HT-29 (cell line): ENCODE measurements at regions not wholly inside any gene's neighbourhood (a gene's known extent, or its start where the extent isn't known, plus 50 kb on each side); places are given as distances from the start of the nearest gene placed in this dataset.

ENCODE experiments used
- DNase-seq: peaks from one replicate; pipeline ENCODE4 v3.0.0-alpha.2; 2015; ENCODE audit warnings: low spot score

- no peak for DNase-seq
Measured at GRCh38 chr5:71864730-71865601, 145.9 kb downstream of the CARTPT start.

DNA sequence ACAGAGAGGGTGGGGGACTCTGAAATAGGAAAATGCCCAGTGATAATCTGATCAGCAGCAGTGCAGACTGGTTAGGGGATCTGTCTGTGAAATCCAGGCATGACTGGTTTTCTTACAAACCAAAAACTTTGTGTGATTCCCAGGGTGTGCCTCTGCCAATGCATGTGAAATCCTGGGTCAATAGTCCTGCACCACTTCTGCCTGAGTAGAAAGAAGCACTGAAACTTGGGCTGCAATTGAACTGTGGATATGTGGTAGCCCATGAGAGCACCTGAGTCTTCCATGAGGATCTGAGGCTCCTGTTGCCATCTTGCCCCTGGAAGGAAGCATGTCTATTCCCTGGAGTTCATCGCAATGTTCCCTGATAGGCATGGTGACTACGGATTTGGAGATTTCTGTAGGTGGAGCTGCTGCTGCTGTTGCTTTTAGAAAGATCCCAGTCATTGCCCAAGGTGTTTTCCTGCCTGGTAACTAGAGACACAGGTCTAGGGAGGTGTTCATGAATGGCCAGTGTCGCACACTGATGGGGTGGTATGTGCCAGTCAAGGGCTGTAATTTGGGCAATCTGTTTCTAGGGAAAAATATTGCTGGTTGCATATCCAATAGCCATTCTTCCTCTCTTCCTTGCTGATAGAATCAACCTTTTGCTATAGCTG, 146.7 kb downstream of the CARTPT start:
- DNase-seq: peak; percentile 13

DNA sequence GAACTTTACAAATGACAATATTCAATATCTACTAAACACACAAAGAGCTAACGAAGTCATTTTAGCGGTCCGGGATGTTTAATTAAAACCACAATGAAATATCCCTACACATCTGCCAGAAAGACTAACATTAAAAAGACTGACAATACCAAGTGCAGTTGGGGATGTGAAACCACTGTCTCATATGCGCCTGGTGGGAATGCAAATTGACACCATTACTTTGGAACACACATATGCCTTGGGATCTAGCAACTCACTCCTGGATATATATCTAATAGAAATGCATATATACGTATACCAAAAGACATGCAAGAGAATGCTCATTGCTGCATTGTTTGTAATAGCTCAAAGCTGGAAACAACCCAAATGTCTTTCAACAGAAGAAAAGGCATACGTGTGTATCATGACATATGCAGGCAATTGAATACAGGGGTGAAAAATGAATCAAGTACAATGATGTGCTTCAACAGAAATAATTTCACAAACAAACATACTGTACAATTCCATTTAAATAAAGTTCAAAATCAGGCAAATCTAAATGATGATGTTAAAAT, 153.3 kb downstream of the CARTPT start:
- DNase-seq: no peak

DNA sequence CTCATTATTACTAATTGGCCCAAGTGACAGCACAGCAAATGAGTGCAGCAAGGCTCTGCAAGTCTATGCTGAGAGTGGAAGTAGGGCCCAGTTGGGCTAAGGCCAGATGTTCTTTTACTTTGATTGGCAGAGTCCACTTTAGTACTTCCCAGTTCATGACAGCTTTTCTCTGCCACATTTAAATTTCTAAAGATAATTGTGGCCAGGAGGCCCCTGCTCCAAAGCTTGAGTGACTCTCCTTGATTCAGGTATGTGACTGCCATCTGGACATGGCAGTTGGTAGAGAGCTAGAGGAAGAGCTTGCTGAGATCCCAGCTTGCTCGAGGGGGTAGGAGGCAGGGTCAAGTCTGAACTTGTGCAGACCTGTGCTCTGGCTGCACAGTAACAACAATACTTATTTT, 154.1 kb downstream of the CARTPT start:
- no peak for DNase-seq

DNA sequence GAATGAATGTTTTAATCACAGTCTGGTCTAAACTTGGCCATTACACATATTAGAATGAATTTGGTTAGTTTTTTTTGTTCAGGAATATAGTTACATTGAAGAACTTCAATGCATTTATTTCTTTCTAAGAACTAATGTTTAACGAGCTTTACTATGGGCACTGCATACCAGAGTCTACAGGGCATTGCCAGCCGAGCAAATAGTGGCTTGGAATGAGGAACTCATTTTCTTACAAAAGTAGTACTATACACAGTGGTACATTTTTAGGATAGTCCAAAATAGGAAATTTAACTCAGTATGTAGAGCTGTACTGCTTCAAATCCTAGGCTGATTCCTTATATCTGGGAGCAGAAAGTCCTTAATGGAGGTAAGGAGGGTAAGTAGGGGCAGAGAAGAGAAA, 155.4 kb downstream of the CARTPT start:
- DNase-seq: no peak

- DNase-seq: no peak
Measured at GRCh38 chr5:71877511-71877910, 158.4 kb downstream of the CARTPT start.

GRCh38 chr5:71880536-71880935, 161.5 kb downstream of the CARTPT start:
- DNase-seq: no peak

DNA sequence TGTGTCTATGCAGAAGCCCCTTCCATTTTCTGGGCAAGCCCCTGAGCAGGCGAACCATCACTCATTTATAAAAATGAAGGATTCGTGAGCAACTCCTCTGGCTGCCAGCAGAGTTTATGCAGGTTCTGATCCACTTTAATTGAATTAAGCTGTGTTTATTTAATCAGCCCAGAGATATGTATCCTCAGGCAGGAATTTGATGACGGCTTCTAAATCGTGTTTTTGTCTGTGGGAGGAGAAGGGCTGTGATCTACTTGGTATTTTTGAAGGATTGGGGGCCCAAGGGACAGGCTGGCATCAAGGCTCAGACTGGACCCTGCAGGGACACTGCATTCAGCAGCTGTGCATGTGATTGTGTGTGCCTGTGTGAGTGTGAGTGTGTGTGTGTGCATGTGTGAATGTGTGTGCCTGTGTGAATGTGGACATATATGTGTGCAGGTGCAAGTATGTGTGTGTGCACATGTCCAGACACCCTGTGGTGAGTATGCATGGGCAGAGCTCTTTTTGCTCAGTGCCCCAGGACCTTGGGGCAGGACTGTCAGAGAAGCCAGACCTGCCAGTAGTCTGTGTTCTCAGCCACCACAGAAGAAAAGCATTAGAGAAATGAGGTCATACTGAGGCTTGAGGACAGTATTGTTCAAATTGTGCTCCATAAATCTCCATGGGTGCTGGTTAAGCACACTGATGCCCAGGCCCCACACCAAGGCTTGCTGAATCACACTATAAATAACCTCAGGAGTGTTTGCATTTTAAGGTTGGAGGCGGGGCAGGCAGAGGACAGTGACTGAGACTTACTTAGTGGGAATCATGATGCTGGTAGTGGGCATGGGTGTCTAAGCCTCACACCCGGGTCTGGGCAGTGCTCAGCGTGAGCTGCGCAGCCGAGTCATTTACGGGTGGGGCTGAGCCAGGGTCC, 164.0 kb downstream of the CARTPT start:
- no peak for DNase-seq

- no peak for DNase-seq
Measured at GRCh38 chr5:71883742-71884103, 164.6 kb downstream of the CARTPT start.

GRCh38 chr5:71884926-71885325, 165.9 kb downstream of the CARTPT start:
- no peak for DNase-seq

GRCh38 chr5:71886406-71886805, 167.3 kb downstream of the CARTPT start:
- no peak for DNase-seq

GRCh38 chr5:71887680-71888079, 168.6 kb downstream of the CARTPT start:
- DNase-seq: peak; percentile 50

GRCh38 chr5:71891406-71891805, 172.3 kb downstream of the CARTPT start:
- no peak for DNase-seq

DNA sequence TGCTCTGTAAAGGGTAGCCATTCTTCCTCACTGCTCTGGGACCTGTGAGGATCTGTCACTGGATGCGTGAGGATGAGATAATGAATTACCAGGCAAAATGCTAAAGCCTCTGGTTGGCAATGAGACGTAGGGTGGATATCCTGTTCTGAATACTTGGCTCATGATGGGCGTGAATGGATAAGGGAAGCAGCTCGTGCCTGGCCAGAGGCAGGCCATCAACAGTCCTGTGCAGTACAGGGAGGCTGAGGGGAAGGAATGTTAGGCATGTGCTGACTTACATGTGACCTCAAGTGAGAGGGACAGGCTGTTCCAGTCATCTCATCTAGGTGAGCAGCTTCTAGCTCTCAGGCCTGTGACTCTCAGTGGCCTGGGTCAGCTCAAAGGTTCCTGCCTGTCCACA, 172.8 kb downstream of the CARTPT start:
- DNase-seq: no peak

DNA sequence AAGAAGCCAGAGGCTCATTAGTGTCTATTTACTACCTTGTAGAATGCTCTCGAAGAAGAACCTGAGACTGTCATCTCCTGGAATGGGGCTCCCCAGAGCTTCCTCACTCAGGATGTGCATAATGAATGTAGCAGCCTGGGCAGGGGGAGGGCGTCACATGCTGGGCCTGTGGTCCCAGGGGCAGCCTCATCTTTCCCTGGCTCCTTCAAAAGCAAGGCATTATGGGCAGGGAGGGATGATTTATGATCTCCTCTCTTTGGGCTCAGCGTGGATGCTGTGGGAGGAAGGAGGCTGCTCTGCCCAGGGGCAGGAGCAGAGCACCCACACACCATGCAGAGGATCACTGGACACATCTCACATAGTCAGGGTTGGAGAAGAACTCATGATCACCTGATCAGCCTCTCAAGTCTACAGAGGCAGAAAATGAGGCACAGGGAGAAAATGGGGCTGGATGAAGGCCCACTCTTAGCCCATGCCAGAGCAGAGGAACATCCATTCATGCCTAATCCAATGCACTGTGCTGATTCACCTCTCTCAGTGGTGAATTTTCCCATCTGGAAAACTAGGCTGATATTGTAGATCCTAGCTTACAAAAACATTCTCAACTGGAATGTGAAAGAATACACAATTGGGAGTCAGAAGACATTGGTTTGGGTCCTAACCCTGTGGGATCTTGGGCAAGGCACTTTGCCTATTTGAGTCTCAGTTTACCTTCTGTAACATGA, 173.7 kb downstream of the CARTPT start:
- DNase-seq: no peak

DNA sequence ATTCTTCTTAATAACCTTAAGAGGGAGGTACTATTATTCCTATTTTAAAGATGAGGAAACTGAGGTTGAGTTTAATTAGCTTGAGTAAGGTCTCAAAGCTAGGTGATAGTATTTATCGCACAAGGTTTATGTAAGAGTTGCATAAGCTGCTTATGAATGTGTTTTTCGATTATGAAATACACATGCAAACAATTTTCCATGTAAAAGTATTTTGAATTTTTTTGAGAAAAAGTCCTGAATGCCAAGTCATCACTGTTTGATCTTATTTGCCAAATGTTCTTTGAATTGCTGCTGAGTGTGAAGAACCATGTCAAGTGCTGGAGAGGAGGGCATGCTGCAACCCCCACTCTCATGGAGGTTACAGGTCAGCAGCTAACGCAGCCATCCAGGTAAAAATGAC, 174.4 kb downstream of the CARTPT start:
- DNase-seq: no peak

- DNase-seq: no peak
Measured at GRCh38 chr5:71894091-71894490, 175.0 kb downstream of the CARTPT start.

- DNase-seq: no peak
Measured at GRCh38 chr5:71895546-71895945, 176.5 kb downstream of the CARTPT start.

DNA sequence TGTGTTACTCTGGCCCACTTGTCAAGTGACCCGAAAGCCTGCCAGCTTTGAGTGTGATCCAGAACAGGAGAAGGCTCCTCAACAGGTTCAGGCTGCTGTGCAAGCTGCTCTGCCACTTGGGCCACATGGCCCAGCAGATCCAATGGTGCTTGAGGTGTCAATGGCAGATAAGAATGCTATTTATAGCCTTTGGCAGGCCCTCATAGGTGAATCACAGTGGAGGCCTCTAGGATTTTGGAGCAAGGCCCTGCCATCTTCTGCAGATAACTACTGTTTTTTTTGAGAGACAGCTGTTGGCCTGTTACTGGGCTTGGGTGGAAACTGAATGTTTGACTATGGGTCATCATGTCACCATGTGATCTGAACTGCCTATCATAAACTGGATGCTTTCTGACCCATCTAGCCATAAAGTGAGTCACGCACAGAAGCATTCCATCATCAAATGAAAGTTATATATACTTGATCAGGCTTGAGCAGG, 180.8 kb downstream of the CARTPT start:
- DNase-seq: peak; percentile 19

DNA sequence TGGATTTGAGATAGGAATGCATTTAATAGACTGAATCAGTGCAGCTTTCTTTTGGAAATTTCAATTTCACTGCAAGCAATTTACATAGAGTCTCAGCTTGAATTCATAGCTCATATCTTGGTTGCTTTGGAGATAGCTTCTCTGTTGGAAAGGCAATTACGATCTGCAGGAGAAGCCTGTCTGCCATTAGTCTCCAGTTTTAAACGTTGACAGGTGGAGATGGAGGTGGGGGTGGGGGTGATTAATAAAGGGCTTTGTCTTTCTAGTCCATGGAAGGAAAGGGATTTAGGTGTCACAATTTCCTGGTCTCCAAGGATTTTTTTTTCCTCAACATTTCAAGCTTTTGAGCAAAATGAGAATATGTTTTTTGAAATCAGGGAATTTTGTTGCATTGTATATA, 184.7 kb downstream of the CARTPT start:
- DNase-seq: no peak

DNA sequence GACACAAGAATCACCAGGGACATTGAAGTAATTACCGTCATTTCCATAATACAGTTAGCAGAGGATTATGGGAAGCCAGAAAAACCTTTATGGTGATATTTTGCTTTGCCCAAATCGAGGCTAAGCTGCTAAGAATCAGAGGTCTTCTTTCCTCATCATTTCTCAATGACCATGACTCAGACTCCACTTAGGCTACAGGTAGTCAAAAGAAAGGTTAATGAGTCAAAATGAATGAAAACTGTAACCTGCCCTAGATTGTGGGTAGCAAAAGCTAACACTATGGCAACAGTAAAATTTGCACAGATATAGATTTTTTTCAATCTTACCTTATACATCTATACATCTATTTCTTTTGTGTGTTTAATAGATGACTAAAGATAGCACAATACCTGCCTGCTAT, 185.8 kb downstream of the CARTPT start:
- DNase-seq: no peak
